ENCODE measurements at regions not wholly inside any gene's neighbourhood (a gene's known extent, or its start where the extent isn't known, plus 50 kb on each side); places are given as distances from the start of the nearest gene placed in this dataset.
"Not testable (repeated sequence)": the region's sequence is repeated elsewhere in the genome, so short reads cannot be mapped to it uniquely, and the experiment has no call there.

- DNase-seq: peak; percentile 65
These were observed 116.0 kb downstream of the TRIM27 start for GRCh38 chr6:28807682-28808280.

GRCh38 chr6:28808383-28808782, 115.4 kb downstream of the TRIM27 start:
- DNase-seq: no peak

GRCh38 chr6:28809947-28810658, 113.7 kb downstream of the TRIM27 start:
- DNase-seq: no peak

GRCh38 chr6:28810659-28811053, 113.1 kb downstream of the TRIM27 start:
- DNase-seq: no peak

GRCh38 chr6:28811873-28812272, 111.9 kb downstream of the TRIM27 start:
- DNase-seq: no peak

- no peak for DNase-seq
These were observed 110.8 kb downstream of the TRIM27 start for GRCh38 chr6:28812778-28813569.

GRCh38 chr6:28814032-28814976, 109.5 kb downstream of the TRIM27 start:
- DNase-seq: no peak

GRCh38 chr6:28816339-28816908, 107.4 kb downstream of the TRIM27 start:
- no peak for DNase-seq

- no peak for DNase-seq
These were observed 106.6 kb downstream of the TRIM27 start for GRCh38 chr6:28816909-28817807.

GRCh38 chr6:28817808-28818145, 106.0 kb downstream of the TRIM27 start:
- no peak for DNase-seq

GRCh38 chr6:28824793-28825731, 98.7 kb downstream of the TRIM27 start:
- DNase-seq: no peak

GRCh38 chr6:28825732-28826293, 98.0 kb downstream of the TRIM27 start:
- DNase-seq: no peak

- DNase-seq: not testable (repeated sequence)
These were observed 92.1 kb downstream of the TRIM27 start for GRCh38 chr6:28831683-28832082.

- not testable (repeated sequence) for DNase-seq
These were observed 87.1 kb downstream of the TRIM27 start for GRCh38 chr6:28836703-28837102.

GRCh38 chr6:28838289-28838633, 85.5 kb downstream of the TRIM27 start:
- peak; percentile 94 for DNase-seq

GRCh38 chr6:28838634-28839442, 84.9 kb downstream of the TRIM27 start:
- DNase-seq: peak; percentile 90

- DNase-seq: no peak
These were observed 84.2 kb downstream of the TRIM27 start for GRCh38 chr6:28839443-28840120.

GRCh38 chr6:28841290-28841689, 82.5 kb downstream of the TRIM27 start:
- DNase-seq: no peak
